Fibroblast of villous mesenchyme (primary cell): ENCODE measurements at regions not wholly inside any gene's neighbourhood (a gene's known extent, or its start where the extent isn't known, plus 50 kb on each side); places are given as distances from the start of the nearest gene placed in this dataset.

Source experiments
- DNase-seq: peaks from one replicate; pipeline ENCODE4 v3.0.0-alpha.2; 2010; ENCODE audit warnings: low read depth
- H3K4me3 ChIP-seq: 2 replicates; pipeline ENCODE4 v1.5.1; 2011; ENCODE audit warnings: low read depth, mild to moderate bottlenecking, low read length
- CTCF ChIP-seq: IDR thresholded peaks from 2 replicates; pipeline ENCODE4 v1.5.1; 2012; ENCODE audit warnings: low read depth, mild to moderate bottlenecking, low read length; ENCODE audit not compliant: insufficient read depth

DNA sequence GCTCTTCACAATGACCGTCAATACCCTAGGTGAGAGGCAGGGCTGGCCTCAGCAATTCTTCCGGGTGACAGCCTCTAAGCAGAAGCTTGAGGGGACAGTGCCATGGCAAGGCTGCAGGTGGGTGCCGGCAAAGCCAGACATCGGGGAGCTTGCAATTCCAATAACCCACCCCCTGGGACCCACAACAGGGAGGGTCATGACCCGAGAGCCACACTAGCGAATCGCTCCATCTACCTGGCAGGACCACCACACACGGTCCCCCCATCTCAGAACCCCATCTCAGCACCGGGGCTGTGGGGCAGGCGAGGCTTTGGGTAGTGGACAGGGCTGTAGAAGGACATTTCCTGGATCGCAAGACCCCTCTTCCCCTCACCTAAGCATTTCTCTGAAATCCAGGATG, 177.2 kb downstream of the ACKR3 start:
- no peak overlapping the region for H3K4me3 ChIP-seq
- no peak for TF ChIP-seq CTCF
- no peak for DNase-seq

GRCh38 chr2:236747426-236747825, 177.8 kb downstream of the ACKR3 start:
- H3K4me3 ChIP-seq = no peak overlapping the region
- no peak for TF ChIP-seq CTCF
- no peak for DNase-seq

DNA sequence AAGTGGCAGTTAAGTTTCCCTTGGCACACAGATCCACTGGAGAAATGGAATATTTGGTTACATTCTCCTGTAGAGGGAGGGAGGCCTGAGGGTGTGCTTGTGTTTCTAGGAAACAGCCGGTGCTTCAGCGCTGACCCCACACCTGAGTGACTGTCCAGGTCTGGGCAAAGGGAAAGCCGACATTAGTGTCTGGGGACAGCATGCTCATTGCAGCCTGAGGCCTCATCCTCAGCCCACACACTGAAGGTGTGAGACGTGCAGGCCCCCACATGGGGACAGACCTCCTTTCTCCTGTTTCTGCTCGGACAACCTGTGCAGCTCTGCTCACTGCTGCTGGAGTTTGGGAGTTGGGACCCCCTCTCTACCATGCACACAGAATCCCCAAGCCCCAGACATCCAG, 178.3 kb downstream of the ACKR3 start:
- TF ChIP-seq CTCF = no peak
- H3K4me3 ChIP-seq = no peak overlapping the region
- no peak for DNase-seq

- H3K4me3 ChIP-seq = no peak overlapping the region
- no peak for DNase-seq
- TF ChIP-seq CTCF = no peak
These were observed 178.8 kb downstream of the ACKR3 start for GRCh38 chr2:236748385-236748784.

DNA sequence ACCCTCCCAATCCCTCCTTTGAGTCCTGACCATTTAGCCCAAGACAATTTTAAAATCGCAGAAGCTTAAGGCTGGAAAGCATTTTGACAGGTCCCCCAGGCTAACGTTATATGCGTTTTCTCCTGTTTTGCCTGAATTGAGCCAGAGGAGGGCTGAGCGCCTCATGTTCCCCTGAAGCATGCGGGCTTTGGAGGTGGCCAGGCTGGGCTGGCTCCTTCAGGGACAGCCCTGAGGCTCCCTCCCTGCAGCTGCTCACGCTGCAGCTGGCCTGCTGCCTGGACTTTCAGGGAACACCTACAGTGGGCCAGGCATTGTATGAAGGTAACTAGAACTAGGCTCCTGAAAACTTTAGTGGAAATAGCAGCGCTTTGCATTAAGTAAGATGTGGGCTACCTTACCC, 179.2 kb downstream of the ACKR3 start:
- no peak overlapping the region for H3K4me3 ChIP-seq
- no peak for TF ChIP-seq CTCF
- DNase-seq = no peak

DNA sequence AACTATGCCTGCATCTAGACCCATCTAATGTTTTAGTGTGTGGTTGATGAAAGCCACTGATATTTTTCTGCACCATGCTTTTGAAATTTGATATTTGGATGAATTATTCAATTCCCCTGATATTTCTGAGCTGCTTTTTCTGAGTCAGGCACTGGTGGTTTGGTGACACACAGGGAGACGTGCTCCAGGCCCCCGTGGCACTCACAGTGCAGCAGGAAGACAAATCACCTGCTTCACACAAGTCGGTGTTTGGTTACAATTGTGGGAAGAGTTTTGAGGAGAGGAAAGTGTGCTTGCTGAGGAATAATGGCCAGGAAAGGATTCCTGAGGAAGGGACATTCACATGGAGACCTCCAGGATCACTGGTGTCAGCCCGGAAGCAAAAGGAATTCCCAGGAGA, 179.7 kb downstream of the ACKR3 start:
- TF ChIP-seq CTCF = no peak
- DNase-seq = no peak
- H3K4me3 ChIP-seq = no peak overlapping the region

DNA sequence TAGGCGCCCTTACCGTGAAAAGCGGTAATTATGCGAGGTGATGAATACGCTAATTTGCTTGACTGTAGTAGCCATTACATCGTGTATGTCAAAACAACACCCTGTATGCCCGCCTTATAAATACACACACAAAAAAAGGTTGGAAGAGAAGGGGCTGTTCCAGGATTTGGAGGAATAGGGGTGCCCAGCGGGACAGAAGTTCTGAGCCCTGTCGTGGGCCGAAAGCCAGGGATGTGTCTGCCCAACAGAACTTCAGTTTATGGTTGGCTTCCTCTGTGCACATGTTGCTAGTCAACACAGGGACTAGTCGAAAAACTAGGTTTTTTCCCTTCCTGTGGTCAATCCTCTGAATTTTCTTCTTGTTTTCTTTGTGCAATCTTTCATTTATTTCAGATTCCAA, 182.5 kb downstream of the ACKR3 start:
- no peak for DNase-seq
- no peak for TF ChIP-seq CTCF
- no peak overlapping the region for H3K4me3 ChIP-seq
